Panc1 (cell line): ENCODE measurements at regions not wholly inside any gene's neighbourhood (a gene's known extent, or its start where the extent isn't known, plus 50 kb on each side); places are given as distances from the start of the nearest gene placed in this dataset.

Experiments
- TCF7L2 ChIP-seq: IDR thresholded peaks from 2 replicates; pipeline ENCODE4 v1.6.1; 2011; ENCODE audit warnings: mild to moderate bottlenecking, low read depth, low read length, inconsistent platforms
- TF ChIP-seq, protein P1 (sequence below): fragments of 450-650 bp; IDR thresholded peaks from 2 replicates; pipeline ENCODE4 v1.5.1; 2017; ENCODE audit warnings: mild to moderate bottlenecking

DNA sequence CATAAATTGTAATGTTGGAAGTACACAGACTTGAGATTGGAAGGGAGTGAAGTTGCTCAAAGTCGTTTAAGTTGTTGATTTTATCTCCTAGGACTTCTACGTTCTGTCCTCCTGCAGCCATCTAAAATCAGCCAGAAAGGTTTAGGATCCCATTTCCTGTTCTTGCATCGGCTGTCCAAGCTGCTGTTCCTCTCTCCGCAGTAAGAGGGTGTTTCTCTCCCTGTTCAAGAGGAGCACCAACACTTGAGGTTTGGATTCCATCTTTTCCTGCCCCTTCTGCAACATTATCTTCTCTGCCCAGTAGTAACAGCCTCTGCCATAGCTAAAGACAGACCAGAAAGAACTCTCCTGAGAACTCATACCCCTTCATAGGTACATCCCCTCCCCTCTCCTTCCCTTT, 373.4 kb downstream of the GADD45G start:
- TF ChIP-seq, protein P1, sequence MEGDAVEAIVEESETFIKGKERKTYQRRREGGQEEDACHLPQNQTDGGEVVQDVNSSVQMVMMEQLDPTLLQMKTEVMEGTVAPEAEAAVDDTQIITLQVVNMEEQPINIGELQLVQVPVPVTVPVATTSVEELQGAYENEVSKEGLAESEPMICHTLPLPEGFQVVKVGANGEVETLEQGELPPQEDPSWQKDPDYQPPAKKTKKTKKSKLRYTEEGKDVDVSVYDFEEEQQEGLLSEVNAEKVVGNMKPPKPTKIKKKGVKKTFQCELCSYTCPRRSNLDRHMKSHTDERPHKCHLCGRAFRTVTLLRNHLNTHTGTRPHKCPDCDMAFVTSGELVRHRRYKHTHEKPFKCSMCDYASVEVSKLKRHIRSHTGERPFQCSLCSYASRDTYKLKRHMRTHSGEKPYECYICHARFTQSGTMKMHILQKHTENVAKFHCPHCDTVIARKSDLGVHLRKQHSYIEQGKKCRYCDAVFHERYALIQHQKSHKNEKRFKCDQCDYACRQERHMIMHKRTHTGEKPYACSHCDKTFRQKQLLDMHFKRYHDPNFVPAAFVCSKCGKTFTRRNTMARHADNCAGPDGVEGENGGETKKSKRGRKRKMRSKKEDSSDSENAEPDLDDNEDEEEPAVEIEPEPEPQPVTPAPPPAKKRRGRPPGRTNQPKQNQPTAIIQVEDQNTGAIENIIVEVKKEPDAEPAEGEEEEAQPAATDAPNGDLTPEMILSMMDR, result peak; percentile 23; the same call in 1 of the 2 replicates
- no peak for TF ChIP-seq TCF7L2
